NCI-H2171 treated with DMSO at 0.1 percent for 48 hours (cell line): ENCODE measurements at regions not wholly inside any gene's neighbourhood (a gene's known extent, or its start where the extent isn't known, plus 50 kb on each side); places are given as distances from the start of the nearest gene placed in this dataset.
"Not testable (repeated sequence)": the region's sequence is repeated elsewhere in the genome, so short reads cannot be mapped to it uniquely, and the experiment has no call there.

Experiments used
- DNase-seq: peaks from one replicate; lab custom pipeline; 2025; lab: John Stamatoyannopoulos, UW

GRCh38 chr5:8714861-8715260 lies 831.0 kb downstream of the SEMA5A start:
- no peak for DNase-seq

- no peak for DNase-seq
Measured at GRCh38 chr5:8719796-8720195, 826.1 kb downstream of the SEMA5A start.

- DNase-seq, result no peak
Measured at GRCh38 chr5:8720506-8720905, 825.4 kb downstream of the SEMA5A start.

GRCh38 chr5:8721536-8721935 lies 824.3 kb downstream of the SEMA5A start:
- DNase-seq, result no peak

GRCh38 chr5:8726383-8727036 lies 819.4 kb downstream of the SEMA5A start:
- DNase-seq, result no peak

GRCh38 chr5:8727396-8727795 lies 818.5 kb downstream of the SEMA5A start:
- DNase-seq, result no peak

- DNase-seq, result no peak
Measured at GRCh38 chr5:8729437-8729836, 816.4 kb downstream of the SEMA5A start.

GRCh38 chr5:8730194-8730593 lies 815.7 kb downstream of the SEMA5A start:
- DNase-seq, result no peak

GRCh38 chr5:8731110-8731509 lies 814.8 kb downstream of the SEMA5A start:
- DNase-seq, result not testable (repeated sequence)

GRCh38 chr5:8740595-8740994 lies 805.3 kb downstream of the SEMA5A start:
- DNase-seq, result no peak

GRCh38 chr5:8749556-8749955 lies 796.3 kb downstream of the SEMA5A start:
- peak; percentile 21 for DNase-seq

- no peak for DNase-seq
Measured at GRCh38 chr5:8750100-8750499, 795.8 kb downstream of the SEMA5A start.

- peak; percentile 20 for DNase-seq
Measured at GRCh38 chr5:8751971-8752370, 793.9 kb downstream of the SEMA5A start.

GRCh38 chr5:8752595-8752994 lies 793.3 kb downstream of the SEMA5A start:
- no peak for DNase-seq

GRCh38 chr5:8756498-8757084 lies 789.3 kb downstream of the SEMA5A start:
- DNase-seq, result peak; percentile 45

- no peak for DNase-seq
Measured at GRCh38 chr5:8765886-8766285, 780.0 kb downstream of the SEMA5A start.

- DNase-seq, result no peak
Measured at GRCh38 chr5:8766448-8766847, 779.4 kb downstream of the SEMA5A start.

- DNase-seq, result no peak
Measured at GRCh38 chr5:8767111-8767510, 778.8 kb downstream of the SEMA5A start.

GRCh38 chr5:8767746-8768145 lies 778.1 kb downstream of the SEMA5A start:
- DNase-seq, result no peak

- DNase-seq, result no peak
Measured at GRCh38 chr5:8769631-8770030, 776.2 kb downstream of the SEMA5A start.

- no peak for DNase-seq
Measured at GRCh38 chr5:8770431-8770830, 775.4 kb downstream of the SEMA5A start.

- peak; percentile 86 for DNase-seq
Measured at GRCh38 chr5:8773046-8773615, 772.7 kb downstream of the SEMA5A start.

GRCh38 chr5:8784692-8785091 lies 761.2 kb downstream of the SEMA5A start:
- no peak for DNase-seq

GRCh38 chr5:8788246-8788645 lies 757.6 kb downstream of the SEMA5A start:
- DNase-seq, result no peak
